ENCODE measurements at regions not wholly inside any gene's neighbourhood (a gene's known extent, or its start where the extent isn't known, plus 50 kb on each side); places are given as distances from the start of the nearest gene placed in this dataset.

DNA sequence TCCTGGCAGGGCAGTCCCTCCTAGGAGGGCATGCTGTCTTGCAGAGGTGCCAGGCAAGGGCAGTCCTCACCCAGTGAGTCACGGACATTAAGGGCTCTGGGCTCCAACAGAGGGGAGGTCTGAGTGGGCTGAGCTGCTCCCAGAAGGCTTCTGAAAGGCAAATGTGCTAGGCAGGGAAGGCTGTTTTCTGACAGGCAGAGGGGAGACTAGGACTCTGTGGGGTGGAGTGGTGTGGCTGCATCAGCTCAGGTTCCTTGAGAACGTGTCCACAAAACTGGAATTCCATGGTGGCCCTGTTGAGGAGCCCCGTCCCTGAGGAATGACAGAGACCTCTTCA, 283.5 kb downstream of the MYCN start:
- Histone ChIP-seq H3K36me3 (replicated peaks in 1 of 2; ENCODE audit: control insufficient read depth in 1 of 2, insufficient read depth in 2 of 2, low read length in 1 of 2) (no peaks in the 10 kb centered on the region), H3F3A (replicated peaks; ENCODE audit: insufficient read depth) (no peaks in the 10 kb centered on the region), H3K9me2 (no peaks in the 10 kb centered on the region), H3K9ac (no peak overlapping the region), H3K9me3 (no peaks in the 10 kb centered on the region), H3K27ac (ENCODE audit: low read depth in 2 of 2, low read length in 1 of 2) (no peak overlapping the region), H4K20me1 (ENCODE audit: insufficient read depth) (no peaks in the 10 kb centered on the region), H3K4me2 (no peak overlapping the region), H3K79me2 (ENCODE audit: insufficient read depth) (no peaks in the 10 kb centered on the region), H3K27me3 (ENCODE audit: insufficient read depth) (no peaks in the 10 kb centered on the region), H2AFZ (ENCODE audit: low read depth) (no peak overlapping the region), H3K4me3 (ENCODE audit: low read depth in 2 of 2, low read length in 1 of 2) (no peak overlapping the region; a peak in 1 of 4 replicates), H3K4me1 (ENCODE audit: control insufficient read depth in 1 of 2, insufficient read depth in 2 of 2, low read depth in 1 of 2, low read length in 1 of 2) (peaks cover 0 to 34% of the 10 kb centered on the region in 2 experiments; a peak in 1 of 4 replicates)
- 13% methylated on average over 3 of the region's 3 CpGs for WGBS (ENCODE audit: low lambda C conversion rate)
- ChIA-PET CTCF (interaction anchor here (0.6 to 2.3 kb wide), 9 partner anchors 12 to 289 kb away, joined by 3 to 9 read pairs (median 4); partner anchors contain the start of gene MYCN), POLR2A (interaction anchor here (1.3 kb wide), 1 partner anchor 13 kb away, joined by 3 read pairs; no protein-coding TSS in a partner anchor)
- no peak for TF ChIP-seq NFIC (IDR thresholded peaks at IDR 0.05; ENCODE audit: borderline replicate concordance)
- TF ChIP-seq RXRA (IDR thresholded peaks at IDR 0.05; ENCODE audit: borderline replicate concordance, low read depth) = no peak
- TF ChIP-seq, protein P1, sequence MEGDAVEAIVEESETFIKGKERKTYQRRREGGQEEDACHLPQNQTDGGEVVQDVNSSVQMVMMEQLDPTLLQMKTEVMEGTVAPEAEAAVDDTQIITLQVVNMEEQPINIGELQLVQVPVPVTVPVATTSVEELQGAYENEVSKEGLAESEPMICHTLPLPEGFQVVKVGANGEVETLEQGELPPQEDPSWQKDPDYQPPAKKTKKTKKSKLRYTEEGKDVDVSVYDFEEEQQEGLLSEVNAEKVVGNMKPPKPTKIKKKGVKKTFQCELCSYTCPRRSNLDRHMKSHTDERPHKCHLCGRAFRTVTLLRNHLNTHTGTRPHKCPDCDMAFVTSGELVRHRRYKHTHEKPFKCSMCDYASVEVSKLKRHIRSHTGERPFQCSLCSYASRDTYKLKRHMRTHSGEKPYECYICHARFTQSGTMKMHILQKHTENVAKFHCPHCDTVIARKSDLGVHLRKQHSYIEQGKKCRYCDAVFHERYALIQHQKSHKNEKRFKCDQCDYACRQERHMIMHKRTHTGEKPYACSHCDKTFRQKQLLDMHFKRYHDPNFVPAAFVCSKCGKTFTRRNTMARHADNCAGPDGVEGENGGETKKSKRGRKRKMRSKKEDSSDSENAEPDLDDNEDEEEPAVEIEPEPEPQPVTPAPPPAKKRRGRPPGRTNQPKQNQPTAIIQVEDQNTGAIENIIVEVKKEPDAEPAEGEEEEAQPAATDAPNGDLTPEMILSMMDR (IDR thresholded peaks at IDR 0.05) = no peak
- TF ChIP-seq RAD21 (IDR thresholded peaks at IDR 0.05; ENCODE audit: low read length) = no peak
- TF ChIP-seq ELF1 (IDR thresholded peaks at IDR 0.05) = no peak
- no peak for TF ChIP-seq POLR2AphosphoS5 (IDR thresholded peaks at IDR 0.05; ENCODE audit: low read depth, low read length)
- DNase-seq = no peak

DNA sequence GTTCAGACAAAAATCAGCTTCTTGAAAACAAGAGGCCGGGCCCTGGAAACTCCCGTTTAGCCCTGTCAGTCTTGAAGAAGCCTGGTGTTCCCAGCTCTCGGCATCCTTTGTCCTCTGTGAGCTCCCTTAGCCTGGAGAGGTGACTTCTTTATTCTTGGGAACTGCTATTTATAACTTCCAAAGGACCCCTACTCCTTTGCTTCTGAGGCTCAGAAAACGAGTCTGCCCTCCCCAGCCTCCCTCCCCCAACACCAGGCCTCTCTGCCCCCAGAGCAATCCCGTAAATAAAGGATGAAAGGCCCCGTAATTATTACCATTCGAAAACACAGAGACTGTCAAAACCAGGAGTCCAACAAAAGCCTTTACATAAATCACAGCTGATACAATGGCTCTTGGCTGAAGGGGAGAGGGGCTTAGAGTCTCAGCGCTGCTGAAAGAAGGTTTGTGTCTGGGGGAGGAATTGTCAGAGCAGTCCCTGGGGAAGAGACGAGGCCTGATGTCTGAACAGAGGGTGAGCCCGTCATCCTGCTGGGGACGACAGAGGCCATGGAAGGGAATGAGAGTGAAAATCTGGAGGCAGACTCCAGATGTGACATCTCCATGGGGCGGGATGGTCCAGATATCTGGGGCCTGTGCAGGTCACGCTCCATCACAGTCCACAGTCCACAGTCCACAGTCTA, 283.0 kb downstream of the MYCN start:
- no peaks in the 10 kb centered on the region for H3F3A ChIP-seq (replicated peaks; ENCODE audit: insufficient read depth)
- peak; percentile 64 for DNase-seq
- POLR2A ChIA-PET = interaction anchor here (1.3 kb wide), 1 partner anchor 12 kb away, joined by 3 read pairs; no protein-coding TSS in a partner anchor
- no peaks in the 10 kb centered on the region for H3K27me3 ChIP-seq (ENCODE audit: insufficient read depth)
- H3K4me1 ChIP-seq (ENCODE audit: control insufficient read depth in 1 of 2, insufficient read depth in 2 of 2, low read depth in 1 of 2, low read length in 1 of 2) = peaks cover 0 to 34% of the 10 kb centered on the region in 2 experiments; a peak in 1 of 4 replicates
- H2AFZ ChIP-seq (ENCODE audit: low read depth) = no peak overlapping the region
- H3K4me3 ChIP-seq (ENCODE audit: low read depth in 2 of 2, low read length in 1 of 2) = no peak overlapping the region
- H3K4me2 ChIP-seq = no peak overlapping the region
- TF ChIP-seq SMC3 (IDR thresholded peaks at IDR 0.05; ENCODE audit: low read depth, low read length) = peak; percentile 21; the same call in 1 of the 2 replicates
- TF ChIP-seq RAD21 (IDR thresholded peaks at IDR 0.05; ENCODE audit: low read length) = peak; percentile 52
- TF ChIP-seq, protein P2, sequence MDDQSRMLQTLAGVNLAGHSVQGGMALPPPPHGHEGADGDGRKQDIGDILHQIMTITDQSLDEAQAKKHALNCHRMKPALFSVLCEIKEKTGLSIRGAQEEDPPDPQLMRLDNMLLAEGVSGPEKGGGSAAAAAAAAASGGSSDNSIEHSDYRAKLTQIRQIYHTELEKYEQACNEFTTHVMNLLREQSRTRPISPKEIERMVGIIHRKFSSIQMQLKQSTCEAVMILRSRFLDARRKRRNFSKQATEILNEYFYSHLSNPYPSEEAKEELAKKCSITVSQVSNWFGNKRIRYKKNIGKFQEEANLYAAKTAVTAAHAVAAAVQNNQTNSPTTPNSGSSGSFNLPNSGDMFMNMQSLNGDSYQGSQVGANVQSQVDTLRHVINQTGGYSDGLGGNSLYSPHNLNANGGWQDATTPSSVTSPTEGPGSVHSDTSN (IDR thresholded peaks at IDR 0.05) = no peak
- H3K79me2 ChIP-seq (ENCODE audit: insufficient read depth) = no peaks in the 10 kb centered on the region
- CTCF ChIA-PET = interaction anchor here (0.5 to 2.3 kb wide), 12 partner anchors 20 to 1955 kb away, joined by 3 to 9 read pairs (median 3); partner anchors contain the start of gene MYCN
- H3K9me2 ChIP-seq = no peaks in the 10 kb centered on the region
- no peaks in the 10 kb centered on the region for H3K9me3 ChIP-seq
- 27% methylated on average over 12 of the region's 13 CpGs for WGBS (ENCODE audit: low lambda C conversion rate)
- no peaks in the 10 kb centered on the region for H3K36me3 ChIP-seq (replicated peaks in 1 of 2; ENCODE audit: control insufficient read depth in 1 of 2, insufficient read depth in 2 of 2, low read length in 1 of 2)
- H3K27ac ChIP-seq (ENCODE audit: low read depth in 2 of 2, low read length in 1 of 2) = no peak overlapping the region
- H4K20me1 ChIP-seq (ENCODE audit: insufficient read depth) = no peaks in the 10 kb centered on the region
- no peak overlapping the region for H3K9ac ChIP-seq
